ENCODE measurements at regions not wholly inside any gene's neighbourhood (a gene's known extent, or its start where the extent isn't known, plus 50 kb on each side); places are given as distances from the start of the nearest gene placed in this dataset.

- Histone ChIP-seq H3K4me2 (ENCODE audit: insufficient read depth in 1 of 2, low read depth in 2 of 2, low read length in 2 of 2) (no peak overlapping the region), H3K79me2 (ENCODE audit: control insufficient read depth in 1 of 2, insufficient read depth in 2 of 2, low read length in 2 of 2) (no peaks in the 10 kb centered on the region), H4K20me1 (replicated peaks in 1 of 2; ENCODE audit: control insufficient read depth in 1 of 2, insufficient read depth in 2 of 2, low read length in 2 of 2) (no peaks in the 10 kb centered on the region), H4K8ac (ENCODE audit: extremely low read depth, insufficient read depth, low read length) (no peak overlapping the region), H2BK12ac (ENCODE audit: low read depth, low read length) (no peak overlapping the region), H3K23me2 (ENCODE audit: low read depth, low read length) (no peaks in the 10 kb centered on the region), H3K56ac (replicated peaks; ENCODE audit: insufficient read length, low read depth, low read length) (no peak overlapping the region), H4K91ac (replicated peaks; ENCODE audit: insufficient read length, low read length) (no peak overlapping the region), H4K5ac (ENCODE audit: insufficient read length, low read depth, low read length) (no peak overlapping the region), H3K14ac (ENCODE audit: insufficient read length) (no peak overlapping the region), H3K4ac (replicated peaks; ENCODE audit: insufficient read length, low read depth, low read length) (no peak overlapping the region), H3K23ac (ENCODE audit: insufficient read length) (no peak overlapping the region), H3K27ac (ENCODE audit: low read depth, low read length) (no peak overlapping the region), H3K4me1 (replicated peaks in 1 of 4; ENCODE audit: control insufficient read depth in 3 of 4, insufficient read depth in 4 of 4, low read length in 3 of 4) (no peaks in the 10 kb centered on the region), H3K36me3 (ENCODE audit: control insufficient read depth in 2 of 4, insufficient read depth in 4 of 4, low read length in 3 of 4) (no peaks in the 10 kb centered on the region), H2BK15ac (ENCODE audit: low read length) (no peak overlapping the region), H3K9me3 (ENCODE audit: insufficient read depth in 2 of 2, low read depth in 1 of 2, low read length in 1 of 2) (no peaks in the 10 kb centered on the region), H2AK5ac (ENCODE audit: low read depth, low read length) (no peak overlapping the region), H3K18ac (ENCODE audit: extremely low read depth, low read length) (no peak overlapping the region), H3K27me3 (replicated peaks in 1 of 4; ENCODE audit: control insufficient read depth in 3 of 4, extremely low read depth in 1 of 4, insufficient read depth in 3 of 4, low read length in 3 of 4) (no peaks in the 10 kb centered on the region), H3K79me1 (ENCODE audit: low read depth, low read length) (no peaks in the 10 kb centered on the region), H3K4me3 (ENCODE audit: extremely low read depth in 1 of 4, insufficient read depth in 2 of 4, low read depth in 3 of 4, low read length in 4 of 4) (no peak overlapping the region), H3K9ac (replicated peaks in 1 of 4; ENCODE audit: extremely low read depth in 1 of 4, low read depth in 3 of 4, low read length in 3 of 4) (no peak overlapping the region), H2BK5ac (ENCODE audit: low read depth, low read length) (no peak overlapping the region), H2AFZ (ENCODE audit: low read length) (no peak overlapping the region), H2BK120ac (replicated peaks; ENCODE audit: low read depth, low read length) (no peak overlapping the region), H2BK20ac (ENCODE audit: low read length) (no peak overlapping the region)
- WGBS, 2 experiments (ENCODE audit: extremely low coverage in 1 of 2, insufficient coverage in 1 of 2, insufficient read length in 1 of 2, insufficient replicate concordance in 2 of 2, low coverage in 1 of 2, low lambda C conversion rate in 2 of 2, missing lambda C conversion rate in 1 of 2), result 97% methylated on average over 1 of the region's 1 CpG; no CpG with 5 or more reads in 1 of the 2 experiments
- CTCF ChIA-PET (ENCODE audit: partially characterized antibody), result no interaction called here
- FAIRE-seq (no peak), DNase-seq (ENCODE audit: low read depth in 1 of 2, low spot score in 2 of 2) (no peak)
- POLR2A ChIA-PET (ENCODE audit: partially characterized antibody), result no interaction called here
- TF ChIP-seq TCF12 (IDR thresholded peaks at IDR 0.05; ENCODE audit: low read depth, low read length) (no peak), SP2 (IDR thresholded peaks at IDR 0.05; ENCODE audit: low read length) (no peak), POLR2AphosphoS5 (IDR thresholded peaks at IDR 0.05; ENCODE audit: low read depth, low read length) (no peak), CHD1 (IDR thresholded peaks at IDR 0.05; ENCODE audit: low read depth, low read length) (no peak), SRF (IDR thresholded peaks at IDR 0.05; ENCODE audit: low read depth, low read length) (no peak), SP1 (IDR thresholded peaks at IDR 0.05; ENCODE audit: low read depth, low read length) (no peak), SAP30 (IDR thresholded peaks at IDR 0.05; ENCODE audit: insufficient read depth, insufficient replicate concordance, low read length) (no peak), EP300 (IDR thresholded peaks at IDR 0.05; ENCODE audit: borderline replicate concordance in 1 of 2, low read depth in 2 of 2, low read length in 2 of 2) (no peak), TBP (IDR thresholded peaks at IDR 0.05; ENCODE audit: low read depth, low read length) (no peak), SUZ12 (IDR thresholded peaks at IDR 0.05; ENCODE audit: low read length) (no peak), JUN (IDR thresholded peaks at IDR 0.05; ENCODE audit: low read depth, low read length) (no peak), SIN3A (conservative IDR thresholded peaks at IDR 0.05 in 1 of 2, IDR thresholded peaks at IDR 0.05 in 1 of 2; ENCODE audit: low read depth in 1 of 2, low read length in 2 of 2) (no peak), TAF1 (IDR thresholded peaks at IDR 0.05; ENCODE audit: low read depth, low read length) (no peak), YY1 (IDR thresholded peaks at IDR 0.05; ENCODE audit: low read depth, low read length) (no peak), HDAC2 (IDR thresholded peaks at IDR 0.05; ENCODE audit: borderline replicate concordance in 1 of 2, low read depth in 2 of 2, low read length in 2 of 2) (no peak), GTF2F1 (IDR thresholded peaks at IDR 0.05; ENCODE audit: borderline replicate concordance, low read depth, low read length) (no peak)
Observed at GRCh38 chr4:52350926-52351325, 299.8 kb downstream of the SPATA18 start.

Data from H1 (cell line).